GM18907 (cell line): ENCODE measurements at regions not wholly inside any gene's neighbourhood (a gene's known extent, or its start where the extent isn't known, plus 50 kb on each side); places are given as distances from the start of the nearest gene placed in this dataset.

Experiments
- ATAC-seq: cut with Tn5 transposase; IDR thresholded peaks from one replicate; pipeline ENCODE4 v1.9.1; 2021; ENCODE audit warnings: mild to moderate bottlenecking, moderate library complexity; ENCODE audit not compliant: unreplicated experiment

DNA sequence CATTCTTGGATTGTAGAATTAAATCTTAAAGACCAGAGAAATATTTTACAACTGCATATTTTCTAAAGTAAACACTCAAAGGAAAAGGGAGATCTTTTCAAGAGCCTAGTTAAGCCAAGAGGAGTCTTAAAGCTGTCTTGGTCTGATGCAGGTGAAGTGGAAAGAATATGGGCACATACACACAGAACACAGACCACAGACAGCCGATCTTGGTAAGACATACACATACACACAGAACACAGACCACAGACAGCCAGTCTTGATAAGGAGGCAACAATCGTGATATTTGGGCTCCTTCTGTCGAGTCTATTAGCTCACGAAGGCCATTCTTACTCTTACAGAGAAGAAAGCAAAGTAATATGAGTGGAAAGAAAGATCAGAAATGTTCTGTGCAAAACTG is 1153.9 kb upstream of the TMPRSS15 start:
- no peak for ATAC-seq

DNA sequence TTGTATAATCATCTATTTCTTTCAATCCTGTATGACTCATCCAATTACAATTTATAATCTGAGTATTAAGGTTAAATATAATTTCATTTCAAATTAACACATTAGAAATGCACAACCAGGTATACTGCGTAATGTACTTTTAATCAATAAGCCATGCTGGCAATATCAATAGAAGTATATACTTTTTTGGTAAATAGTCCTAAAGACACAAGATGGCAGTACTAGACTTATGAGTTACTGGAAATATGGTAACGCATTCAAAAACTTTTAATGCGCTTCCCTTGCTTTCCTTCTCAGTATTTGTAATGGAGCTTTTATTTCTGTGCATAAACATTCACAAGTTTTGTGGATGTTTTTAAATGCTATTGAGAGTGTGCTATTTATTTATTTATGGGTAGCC is 1162.0 kb upstream of the TMPRSS15 start:
- no peak for ATAC-seq

- ATAC-seq: no peak
Observed at GRCh38 chr21:19566975-19567374, 1163.4 kb upstream of the TMPRSS15 start.

GRCh38 chr21:19577381-19577780 is 1173.8 kb upstream of the TMPRSS15 start:
- no peak for ATAC-seq

GRCh38 chr21:19590044-19590443 is 1186.5 kb upstream of the TMPRSS15 start:
- no peak for ATAC-seq

- ATAC-seq: no peak
Observed at GRCh38 chr21:19603011-19603593, 1199.5 kb upstream of the TMPRSS15 start.

DNA sequence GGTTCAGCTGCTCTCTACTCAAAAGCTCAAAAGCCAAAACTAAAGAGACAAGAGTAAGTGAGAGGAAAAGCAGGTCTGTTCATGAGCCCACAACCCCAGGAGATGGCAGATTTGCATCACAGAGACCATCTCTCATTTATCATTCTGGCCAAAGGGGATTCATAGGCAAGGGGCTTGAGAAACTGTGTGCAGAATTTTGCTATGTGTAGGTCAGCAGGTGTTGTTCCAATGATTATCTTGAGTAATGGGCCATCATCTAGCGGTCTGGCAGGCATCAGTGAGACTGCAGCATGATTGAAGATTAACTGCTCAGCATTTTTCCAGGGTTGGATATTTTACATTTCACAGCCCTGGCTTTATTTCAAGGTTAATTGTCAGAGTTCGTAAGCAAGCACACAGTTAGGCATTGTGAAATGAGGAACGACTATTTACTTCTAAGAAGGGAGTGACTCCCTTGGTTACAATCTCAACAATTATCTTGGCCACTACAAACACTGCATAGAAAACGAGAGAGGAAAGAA is 1204.6 kb upstream of the TMPRSS15 start:
- ATAC-seq: no peak

GRCh38 chr21:19609611-19610010 is 1206.0 kb upstream of the TMPRSS15 start:
- ATAC-seq: no peak

- no peak for ATAC-seq
Observed at GRCh38 chr21:19621837-19622496, 1218.4 kb upstream of the TMPRSS15 start.

GRCh38 chr21:19640964-19641363 is 1237.4 kb upstream of the TMPRSS15 start:
- ATAC-seq: no peak

GRCh38 chr21:19648391-19648790 is 1244.8 kb upstream of the TMPRSS15 start:
- ATAC-seq: no peak

- no peak for ATAC-seq
Observed at GRCh38 chr21:19683492-19683891, 1279.9 kb upstream of the TMPRSS15 start.

DNA sequence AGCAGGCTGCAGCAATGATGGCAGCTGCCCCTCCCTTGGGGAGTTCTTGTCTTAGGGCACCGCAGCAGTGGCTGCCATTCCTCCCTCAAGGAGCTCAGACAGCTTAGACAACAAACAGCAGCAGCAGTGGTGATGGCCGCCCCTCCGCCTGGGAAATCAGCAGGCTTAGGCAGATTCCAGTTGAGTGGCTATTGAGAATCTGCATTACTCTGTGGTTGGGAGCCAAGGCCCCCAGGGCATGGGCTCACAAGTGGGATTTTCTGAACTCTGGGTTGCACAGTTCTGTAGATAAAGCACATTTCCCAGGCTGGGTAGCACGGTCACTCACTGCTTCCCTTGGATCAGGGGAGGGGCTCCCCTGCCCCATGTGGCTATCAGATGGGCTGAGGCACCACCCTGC is 1280.7 kb upstream of the TMPRSS15 start:
- no peak for ATAC-seq

DNA sequence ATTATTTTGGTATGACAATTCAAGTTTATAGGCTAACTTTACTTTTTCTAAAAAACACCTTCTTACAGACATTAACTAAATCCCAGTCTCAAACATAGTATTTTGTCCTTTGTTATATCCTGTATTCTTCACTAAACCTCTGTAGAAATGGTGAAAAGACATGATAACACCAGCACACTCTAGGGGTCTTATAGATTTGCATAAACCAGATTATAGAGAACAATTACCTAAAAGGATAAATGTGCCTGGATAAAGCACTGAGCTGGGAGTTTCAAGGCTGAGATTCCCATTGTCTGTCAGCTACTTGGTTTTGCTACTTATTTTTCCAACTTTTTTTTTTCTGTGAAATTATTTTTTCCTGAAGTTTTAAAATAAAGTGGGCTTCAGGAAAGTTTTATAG is 1288.6 kb upstream of the TMPRSS15 start:
- ATAC-seq: no peak

GRCh38 chr21:19695796-19696195 is 1292.2 kb upstream of the TMPRSS15 start:
- no peak for ATAC-seq

GRCh38 chr21:19700476-19700875 is 1296.9 kb upstream of the TMPRSS15 start:
- ATAC-seq: no peak

DNA sequence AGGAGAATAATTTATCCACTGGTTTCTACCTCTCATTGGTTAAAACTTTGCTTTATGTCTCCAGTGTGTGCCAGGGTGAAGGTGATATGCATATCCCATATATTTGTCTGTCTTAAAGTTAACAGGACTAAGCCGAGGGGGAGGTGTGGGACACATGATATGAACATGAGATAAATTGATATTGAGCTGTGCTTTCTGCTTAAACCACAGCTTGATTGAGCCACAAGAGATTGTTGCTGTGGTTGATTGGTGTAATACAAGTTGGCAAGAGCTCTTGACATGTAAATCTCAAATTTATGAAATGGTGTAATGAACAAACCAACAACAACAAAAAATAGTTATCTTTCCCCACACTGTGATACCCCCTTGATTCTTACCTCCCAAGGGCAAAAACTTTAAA is 1295.5 kb upstream of the NCAM2 start:
- ATAC-seq: no peak

- no peak for ATAC-seq
Observed at GRCh38 chr21:19704832-19705231, 1293.4 kb upstream of the NCAM2 start.

GRCh38 chr21:19712441-19712840 is 1285.8 kb upstream of the NCAM2 start:
- no peak for ATAC-seq

- no peak for ATAC-seq
Observed at GRCh38 chr21:19713313-19713712, 1284.9 kb upstream of the NCAM2 start.

- no peak for ATAC-seq
Observed at GRCh38 chr21:19724081-19724480, 1274.1 kb upstream of the NCAM2 start.

- no peak for ATAC-seq
Observed at GRCh38 chr21:19731251-19731650, 1267.0 kb upstream of the NCAM2 start.

- ATAC-seq: no peak
Observed at GRCh38 chr21:19759836-19760235, 1238.4 kb upstream of the NCAM2 start.
